Stimulated activated CD4-positive, alpha-beta T cell treated with anti-CD3 and anti-CD28 coated beads, Interleukin-12 subunit alpha, Interleukin-12 subunit beta, amount 100 ng/mL, for 4 hours (primary cell): ENCODE measurements at regions not wholly inside any gene's neighbourhood (a gene's known extent, or its start where the extent isn't known, plus 50 kb on each side); places are given as distances from the start of the nearest gene placed in this dataset.
A peak's percentile ranks its signal among the peaks of the same experiment; 100 is the strongest.

Experiments
- DNase-seq: peaks from one replicate; pipeline ENCODE4 v3.0.0-alpha.2; 2020

DNA sequence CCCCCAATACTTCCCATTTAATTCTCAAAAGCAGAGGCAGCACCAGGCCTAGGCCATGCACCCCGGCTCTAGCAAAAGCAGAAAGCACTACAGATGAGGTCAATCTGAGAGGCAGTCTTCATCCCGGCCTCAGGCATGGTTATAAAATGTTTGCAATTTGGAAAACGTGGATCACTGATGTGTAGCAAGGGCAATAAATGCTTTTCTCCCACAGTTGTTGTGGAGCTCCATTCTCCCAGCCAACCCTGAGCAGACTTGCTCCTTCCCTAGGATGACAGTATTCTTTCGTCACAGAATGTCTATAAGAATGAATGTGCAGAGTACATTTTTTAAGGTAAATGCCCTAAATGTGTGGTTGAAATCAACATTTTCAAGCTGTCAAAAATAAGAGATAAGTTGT is 157.3 kb upstream of the DAPK1 start:
- DNase-seq = no peak

DNA sequence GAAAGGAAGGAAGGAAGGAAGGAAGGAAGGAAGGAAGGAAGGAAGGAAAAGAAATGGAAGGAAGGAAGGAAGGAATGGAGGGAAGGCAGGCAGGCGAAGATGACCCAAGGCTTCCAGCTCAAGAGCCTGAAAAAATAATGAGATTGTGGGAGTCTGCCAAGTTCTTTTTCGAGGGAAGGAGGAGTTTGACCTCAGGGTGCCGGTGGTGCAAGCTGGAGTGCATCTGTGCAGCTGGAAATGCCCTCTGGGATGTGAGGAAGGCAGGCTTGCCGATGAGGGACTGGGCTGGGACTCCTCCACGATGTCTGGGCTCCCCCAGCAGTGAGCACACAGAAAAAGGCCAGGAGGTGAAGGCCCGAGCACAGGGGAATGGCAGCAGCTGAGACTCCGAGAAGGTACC is 154.9 kb upstream of the DAPK1 start:
- DNase-seq = no peak

DNA sequence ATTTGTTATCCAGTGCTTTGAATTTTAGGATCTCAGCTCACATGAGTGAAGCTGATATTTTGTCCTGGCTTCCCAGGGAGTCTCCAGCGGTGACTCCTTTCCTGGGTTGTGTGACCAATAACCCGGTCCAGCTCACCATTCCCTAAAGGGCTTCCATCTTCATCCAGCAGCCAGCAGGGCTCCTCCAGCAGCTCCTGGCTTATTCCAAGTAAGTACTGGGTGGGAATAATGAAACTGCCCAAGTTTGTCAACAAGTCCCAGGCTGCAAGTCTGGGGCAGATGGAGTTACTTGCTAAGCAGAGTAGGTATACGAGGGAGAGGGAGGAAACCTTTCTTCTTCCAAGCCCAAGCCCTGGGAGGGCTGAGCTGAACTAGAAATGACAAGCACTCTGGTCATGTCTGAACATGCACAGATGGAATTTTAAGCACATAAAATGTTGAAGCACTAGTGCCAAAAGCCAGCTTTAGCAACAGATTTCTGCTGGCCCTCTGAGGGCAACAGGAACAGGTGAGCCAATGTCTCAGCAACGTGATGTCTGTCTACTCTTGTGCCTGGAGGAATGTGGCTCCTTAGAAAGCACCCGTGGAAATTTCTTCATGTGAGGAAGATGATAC is 153.7 kb upstream of the DAPK1 start:
- no peak for DNase-seq

DNA sequence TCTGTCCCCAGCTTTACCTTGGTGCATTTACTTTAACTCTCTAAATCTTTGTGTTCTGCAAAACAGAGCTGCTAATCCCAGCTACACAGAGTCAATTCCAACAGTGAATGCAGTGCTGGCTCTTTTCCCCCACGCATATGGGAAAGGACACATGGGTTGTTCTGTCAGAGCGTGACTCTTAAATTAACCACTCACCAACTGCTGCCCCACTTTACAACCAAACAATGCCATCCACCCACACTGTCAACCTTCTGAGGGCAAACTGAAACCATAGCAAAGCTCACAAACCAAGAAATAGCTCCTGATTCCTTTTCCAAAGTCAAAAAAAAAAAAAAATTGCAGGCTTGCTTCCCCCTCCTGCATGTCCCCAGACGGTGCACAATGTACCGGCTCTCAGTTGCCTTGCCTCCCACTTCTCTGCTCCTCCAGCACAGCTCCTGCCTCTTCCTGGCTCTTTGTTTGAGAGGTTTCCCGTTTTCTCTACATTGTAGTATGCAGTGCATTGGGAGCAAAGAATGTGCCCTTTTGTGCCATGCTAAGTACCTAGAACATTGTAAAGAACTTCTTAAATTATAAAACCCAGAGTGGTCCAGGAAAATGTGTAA is 151.5 kb upstream of the DAPK1 start:
- DNase-seq = no peak

DNA sequence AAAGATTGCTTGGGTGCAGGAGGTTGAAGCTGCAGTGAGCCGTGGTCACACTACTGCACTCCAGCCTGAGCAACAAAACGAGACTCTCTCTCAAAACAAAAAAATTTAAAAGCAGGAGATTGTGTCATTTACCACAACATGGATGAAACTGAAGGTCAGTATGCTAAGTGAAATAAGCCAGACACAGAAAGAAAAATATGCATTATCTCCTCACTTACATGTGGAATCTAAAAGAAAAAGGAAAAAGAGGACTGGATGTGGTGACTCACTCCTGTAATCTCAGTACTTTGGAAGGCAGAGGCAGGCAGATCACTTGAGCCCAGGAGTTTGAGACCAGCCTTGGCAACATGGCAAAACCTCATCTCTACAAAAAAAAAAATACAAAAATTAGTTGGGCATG is 146.8 kb upstream of the DAPK1 start:
- DNase-seq = no peak

DNA sequence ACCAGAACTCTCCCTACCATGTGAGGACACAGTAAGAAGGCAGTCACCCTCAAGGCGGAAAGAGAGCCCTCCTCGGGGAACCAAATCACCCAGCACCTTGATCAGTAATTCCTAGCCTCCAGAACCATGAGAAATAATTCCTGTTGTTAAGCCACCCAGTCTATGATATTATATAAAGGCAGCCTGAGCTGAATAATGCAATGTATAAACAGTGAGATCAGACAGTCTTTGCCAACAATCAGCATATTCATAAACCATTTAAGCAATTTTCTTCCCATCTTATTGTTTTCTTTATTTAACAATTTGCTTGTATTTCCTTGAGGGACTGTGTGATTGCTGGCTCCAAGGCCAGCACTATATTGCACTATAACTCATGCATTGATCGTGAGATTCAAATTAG is 144.4 kb upstream of the DAPK1 start:
- DNase-seq = no peak

DNA sequence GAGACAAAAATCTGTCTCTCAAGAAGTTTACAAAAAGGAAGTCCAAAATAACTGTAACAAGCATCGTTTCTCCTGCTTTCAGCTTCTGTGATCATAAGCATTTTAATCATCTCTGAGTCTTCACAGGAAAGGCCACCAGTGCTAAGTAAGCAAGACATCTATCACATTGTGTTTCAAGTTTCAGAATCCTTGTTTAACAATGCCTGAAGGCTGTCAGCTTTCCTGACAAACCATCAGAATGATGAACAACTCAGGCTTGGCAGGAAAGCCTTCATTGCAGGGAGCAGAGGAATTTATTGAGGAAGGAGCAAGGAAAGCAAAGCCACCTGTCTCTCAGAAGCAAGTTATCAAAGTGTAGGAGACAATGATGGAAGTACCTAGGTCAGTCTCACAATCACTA is 143.5 kb upstream of the DAPK1 start:
- DNase-seq = no peak

DNA sequence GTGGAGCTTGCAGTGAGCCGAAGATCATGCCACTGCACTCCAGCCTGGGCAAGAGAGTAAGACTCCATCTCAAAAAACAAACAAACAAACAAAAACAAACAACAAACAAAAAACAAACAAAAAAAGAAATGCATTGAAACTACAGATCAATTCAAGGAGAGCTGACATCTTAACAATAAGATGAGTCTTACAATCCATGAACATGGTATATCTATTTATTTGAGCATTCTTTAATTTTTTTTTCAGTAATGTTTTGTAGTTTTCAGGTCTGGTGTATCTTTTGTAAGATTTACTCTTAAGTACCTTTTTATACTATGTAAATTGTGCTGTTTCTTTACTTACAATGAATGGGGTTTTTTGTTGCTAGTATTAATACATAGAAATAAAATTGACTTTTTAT is 140.1 kb upstream of the DAPK1 start:
- no peak for DNase-seq

DNA sequence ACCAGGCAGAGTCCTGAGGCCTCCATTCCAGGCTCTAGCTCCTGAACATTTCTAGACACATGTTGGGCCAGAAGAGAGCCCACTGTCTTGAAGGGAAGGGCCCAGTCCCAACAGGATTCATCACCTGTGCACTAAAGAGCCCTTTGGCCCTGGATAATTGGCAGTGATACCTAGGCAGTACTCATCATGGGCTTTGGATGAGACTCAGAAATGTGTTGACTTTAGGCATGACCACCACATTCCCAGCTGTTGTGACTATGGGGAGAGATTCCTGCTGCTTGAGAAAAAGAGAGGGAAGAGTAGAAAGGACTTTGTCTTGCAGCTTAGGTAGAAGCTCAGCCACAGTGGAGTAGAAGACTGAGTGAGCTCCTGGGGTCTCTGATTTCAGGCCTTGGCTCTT is 138.4 kb upstream of the DAPK1 start:
- DNase-seq = no peak

DNA sequence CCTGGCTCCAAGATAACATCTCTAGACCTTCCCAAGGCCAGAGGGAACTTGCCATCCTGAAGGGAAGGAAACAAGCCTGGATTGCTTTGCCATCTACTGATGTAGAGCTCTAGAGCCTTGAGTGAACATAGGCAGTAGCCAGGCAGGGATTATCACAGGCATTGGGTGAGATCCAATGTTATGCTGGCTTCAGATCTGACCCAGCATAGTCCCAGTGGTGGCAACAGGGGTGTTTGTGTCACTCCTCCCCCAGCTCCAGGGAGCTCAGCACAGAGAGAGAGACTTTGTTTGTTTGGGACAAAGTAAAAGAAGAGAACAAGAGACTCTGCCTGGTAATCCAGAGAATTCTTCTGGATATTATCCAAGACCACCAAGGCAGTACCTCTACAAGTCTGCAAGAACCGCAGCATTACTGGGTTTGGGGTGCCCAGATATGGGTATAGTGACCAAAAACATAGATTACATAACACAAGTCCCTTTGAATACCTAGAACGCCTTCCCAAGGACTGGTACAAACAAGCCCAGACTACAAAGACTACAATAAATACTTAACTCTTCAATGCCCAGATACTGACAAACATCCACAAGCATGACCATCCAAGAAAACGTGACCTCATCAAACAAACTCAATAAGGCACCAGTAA is 137.6 kb upstream of the DAPK1 start:
- no peak for DNase-seq

DNA sequence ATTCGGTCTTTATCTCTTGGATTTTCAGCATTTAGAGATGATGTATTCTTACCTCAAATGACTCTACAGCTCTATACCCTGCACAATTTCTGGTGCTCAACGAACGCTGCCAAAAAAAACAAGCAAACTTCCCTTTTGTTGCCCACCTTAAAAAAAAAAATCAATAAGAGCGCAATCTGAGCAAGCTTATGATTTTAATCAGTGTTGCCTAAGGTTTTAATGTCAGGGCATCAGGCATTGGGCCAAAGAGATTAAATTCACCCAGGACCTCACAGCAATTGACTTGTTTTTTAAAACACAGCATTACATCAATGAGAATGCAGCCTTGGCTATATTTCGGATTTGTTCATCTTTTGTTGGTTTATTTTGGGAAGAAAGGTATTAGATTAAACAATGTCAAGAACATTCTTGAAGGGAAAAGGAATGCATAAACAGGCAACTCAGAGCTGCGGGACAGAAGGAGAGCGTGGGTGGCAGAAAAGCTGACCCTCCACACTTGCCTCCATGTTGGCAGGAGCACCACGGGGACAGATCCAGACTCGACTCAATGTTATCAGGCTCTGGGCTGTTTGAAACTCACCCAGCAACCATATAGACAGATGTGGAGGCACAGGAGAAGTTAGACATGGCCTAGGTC is 127.5 kb upstream of the DAPK1 start:
- DNase-seq = no peak

DNA sequence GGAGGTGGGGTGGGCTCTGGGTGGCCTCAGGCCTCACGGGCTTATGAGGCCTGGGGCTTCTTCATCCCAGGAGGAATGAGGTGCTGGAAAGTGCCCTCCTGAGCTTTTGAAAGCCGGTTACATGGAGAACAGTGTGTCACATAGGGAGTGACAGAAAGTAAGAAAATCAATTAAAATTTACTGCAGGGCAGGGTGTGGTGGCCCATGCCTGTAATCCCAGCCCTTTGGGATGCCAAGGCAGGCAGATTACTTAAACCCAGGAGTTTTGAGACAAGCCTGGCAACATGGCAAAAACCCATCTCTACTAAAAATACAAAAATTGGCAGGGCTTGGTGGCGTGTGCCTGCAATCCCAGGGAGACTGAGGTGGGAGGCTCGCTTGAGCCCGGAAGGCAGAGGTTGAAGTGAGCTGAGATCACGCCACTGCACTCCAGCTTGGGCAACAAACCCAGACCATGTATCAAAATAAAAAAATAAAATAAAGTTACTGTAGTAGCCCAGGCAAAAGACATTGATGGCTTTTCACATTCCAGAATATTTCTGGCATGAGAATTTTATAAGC is 125.8 kb upstream of the DAPK1 start:
- no peak for DNase-seq

DNA sequence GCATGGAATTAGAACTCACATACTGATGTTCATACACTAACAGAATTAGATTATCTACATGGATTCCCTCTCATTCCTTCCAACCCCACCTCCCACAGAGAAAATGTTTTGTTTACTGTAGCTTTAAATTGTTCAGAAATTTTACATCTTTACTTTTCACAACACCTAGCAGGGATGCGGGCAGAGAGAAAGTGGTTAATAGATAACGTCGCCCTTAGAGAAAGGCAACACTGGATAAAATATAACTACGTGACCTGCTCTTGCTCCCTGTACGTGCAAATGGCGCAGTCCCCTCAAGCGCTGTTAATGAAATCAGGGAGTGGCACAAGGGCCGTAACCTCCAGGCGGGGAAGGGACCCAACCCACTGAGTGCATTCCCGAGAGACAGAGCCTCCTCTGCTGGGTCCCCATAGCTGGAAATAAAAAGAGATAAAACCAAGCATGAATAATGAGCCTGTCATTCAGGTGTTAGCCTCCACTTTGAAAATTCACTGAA is 125.3 kb upstream of the DAPK1 start:
- DNase-seq = no peak

DNA sequence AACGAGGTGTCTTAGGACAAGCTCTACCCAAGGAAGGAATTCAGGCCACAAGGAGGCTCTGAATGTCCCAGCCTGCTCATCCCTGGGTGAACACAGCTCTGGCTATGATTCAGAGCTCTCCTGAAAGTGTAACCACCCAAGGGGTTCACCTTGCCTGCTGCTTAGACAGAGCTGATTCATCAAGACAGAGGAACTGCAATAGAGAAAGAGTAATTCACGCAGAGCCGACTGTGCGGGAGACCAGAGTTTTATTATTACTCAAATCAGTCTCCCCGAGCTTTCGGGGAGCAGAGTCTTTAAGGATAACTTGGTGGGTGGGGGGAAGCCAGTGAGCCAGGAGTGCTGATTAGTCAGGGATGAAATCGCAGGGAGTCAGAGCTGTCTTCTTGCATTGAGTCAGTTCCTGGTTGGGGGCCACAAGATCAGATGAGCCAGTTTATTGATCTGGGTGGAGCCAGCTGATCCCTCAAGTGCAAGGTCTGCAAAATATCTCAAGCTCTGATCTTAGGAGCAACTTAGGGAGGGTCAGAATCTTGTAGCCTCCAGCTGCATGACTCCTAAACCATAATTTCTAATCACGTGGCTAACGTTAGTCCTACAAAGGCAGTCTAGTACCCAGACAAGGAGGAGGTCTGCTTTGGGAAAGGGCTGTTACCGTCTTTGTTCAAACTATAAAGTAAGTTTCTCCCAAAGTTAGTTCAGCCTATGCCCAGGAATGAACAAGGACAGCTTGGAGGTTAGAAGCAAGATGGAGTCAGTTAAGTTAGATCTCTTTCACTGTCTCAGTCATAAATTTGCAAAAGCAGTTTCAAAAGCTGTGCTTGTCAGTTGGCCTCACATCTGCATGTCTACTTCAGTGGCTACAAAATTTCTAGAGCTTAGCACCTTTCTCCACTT is 123.4 kb upstream of the DAPK1 start:
- DNase-seq = peak; percentile 0

DNA sequence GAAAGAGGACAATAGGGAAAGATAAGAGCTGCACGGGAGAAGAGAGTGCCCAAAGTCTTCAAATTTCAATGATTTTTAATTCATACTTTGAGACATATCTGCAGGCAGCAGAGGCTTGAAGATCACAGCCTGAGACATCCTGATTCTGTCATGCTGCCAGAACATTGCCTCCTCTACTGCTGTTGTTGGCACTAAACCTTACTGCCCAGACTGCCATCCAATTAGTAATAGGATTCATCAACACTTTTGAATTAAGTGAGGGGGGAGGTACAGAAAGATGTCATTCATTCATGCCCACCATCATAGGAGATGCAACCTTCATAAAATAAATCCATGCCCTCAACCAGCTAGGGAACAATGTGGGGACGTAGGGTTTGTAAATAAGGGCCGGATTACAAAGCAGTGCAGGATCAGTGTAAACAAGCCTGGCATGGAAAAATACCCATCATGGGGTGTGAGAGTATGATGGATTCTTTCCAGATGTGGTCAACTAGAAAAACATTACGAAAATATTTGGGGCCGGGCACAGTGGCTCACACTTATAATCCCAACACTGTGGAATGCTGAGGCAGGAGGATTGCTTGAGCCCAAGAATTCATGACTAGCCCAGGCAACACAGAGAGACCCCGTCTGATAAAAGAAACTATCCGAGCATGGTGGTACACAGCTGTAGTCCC is 122.1 kb upstream of the DAPK1 start:
- DNase-seq = no peak

DNA sequence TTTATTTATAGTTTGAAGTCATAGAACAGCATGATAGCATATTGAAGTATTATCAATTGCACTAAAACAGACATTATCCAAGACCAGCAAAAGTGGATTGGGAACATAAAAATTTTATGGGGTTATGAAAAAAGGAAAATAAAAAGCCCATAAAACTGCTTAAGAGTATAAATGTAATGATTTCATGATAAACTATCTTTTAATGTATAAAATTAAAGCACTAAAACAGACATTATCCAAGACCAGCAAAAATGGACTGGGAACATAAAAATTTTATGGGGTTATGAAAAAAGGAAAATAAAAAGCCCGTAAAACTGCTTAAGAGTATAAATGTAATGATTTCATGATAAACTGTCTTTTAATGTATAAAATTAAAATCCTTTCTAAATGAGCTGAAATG is 119.0 kb upstream of the DAPK1 start:
- DNase-seq = no peak

DNA sequence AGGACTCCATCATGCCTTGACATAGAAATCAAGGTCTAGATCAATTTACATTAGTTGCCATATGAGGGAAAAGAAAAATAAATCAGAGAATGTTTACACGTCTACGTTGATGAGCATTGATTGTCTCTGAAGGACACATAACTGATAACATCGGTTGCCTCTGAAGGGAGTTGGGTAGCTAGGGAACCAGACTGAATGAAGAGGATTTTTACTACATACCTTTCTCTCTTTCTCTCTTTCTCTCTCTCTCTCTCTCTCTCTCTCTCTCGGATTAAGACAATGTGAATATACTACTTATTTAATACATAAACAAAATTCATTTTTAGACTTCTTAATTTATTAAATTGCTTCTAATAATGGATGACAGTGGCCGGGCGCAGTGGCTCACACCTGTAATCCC is 118.4 kb upstream of the DAPK1 start:
- no peak for DNase-seq

DNA sequence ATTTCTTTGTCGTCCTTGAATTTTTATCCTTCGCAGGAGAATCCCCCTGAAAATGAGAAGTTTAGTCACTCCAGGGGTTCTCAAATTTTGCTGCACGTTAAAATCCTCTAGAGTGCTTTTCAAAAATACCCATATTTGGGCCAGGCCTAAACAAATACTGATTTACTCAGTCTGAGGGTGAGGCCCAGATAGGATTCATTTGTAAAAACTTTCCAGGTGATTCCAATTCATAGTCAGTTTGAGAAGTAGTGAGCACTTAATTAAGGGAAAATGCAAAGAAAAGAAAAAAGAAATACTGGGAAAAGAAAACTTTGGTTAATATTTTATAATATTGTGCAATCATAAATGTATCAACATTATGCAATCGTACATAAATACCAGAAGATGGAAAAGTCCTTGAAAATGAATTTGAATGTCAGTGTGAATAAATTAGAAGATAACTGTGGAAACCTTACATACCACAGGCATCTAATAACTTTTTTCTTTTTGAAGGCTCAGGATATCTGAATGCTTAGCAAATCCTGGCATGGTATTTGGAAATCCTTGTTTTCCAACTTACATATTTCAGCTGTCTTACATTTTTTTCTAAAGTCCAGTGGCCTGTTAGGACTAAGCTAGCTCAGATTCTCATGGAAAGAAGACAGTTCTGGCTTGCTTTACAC is 116.5 kb upstream of the DAPK1 start:
- DNase-seq = no peak

DNA sequence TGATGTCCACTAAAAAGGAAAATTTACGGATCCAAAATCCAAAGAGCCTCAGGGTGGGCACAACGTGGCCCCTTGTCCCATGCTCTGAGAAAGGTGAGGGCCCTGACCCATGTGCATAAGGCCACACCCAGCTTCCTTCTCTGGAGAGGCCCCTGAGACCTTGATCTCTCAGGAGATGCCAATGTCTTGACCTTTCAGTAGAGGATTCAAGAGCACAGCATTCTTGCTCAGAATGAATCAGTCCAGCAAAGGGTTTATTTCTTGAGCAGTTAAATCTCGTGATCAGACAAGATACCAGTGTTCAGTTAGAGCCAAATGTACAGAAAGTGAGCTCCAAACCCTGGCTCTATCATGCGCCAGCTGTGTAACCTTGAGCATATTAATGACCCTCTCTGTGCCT is 115.9 kb upstream of the DAPK1 start:
- no peak for DNase-seq

DNA sequence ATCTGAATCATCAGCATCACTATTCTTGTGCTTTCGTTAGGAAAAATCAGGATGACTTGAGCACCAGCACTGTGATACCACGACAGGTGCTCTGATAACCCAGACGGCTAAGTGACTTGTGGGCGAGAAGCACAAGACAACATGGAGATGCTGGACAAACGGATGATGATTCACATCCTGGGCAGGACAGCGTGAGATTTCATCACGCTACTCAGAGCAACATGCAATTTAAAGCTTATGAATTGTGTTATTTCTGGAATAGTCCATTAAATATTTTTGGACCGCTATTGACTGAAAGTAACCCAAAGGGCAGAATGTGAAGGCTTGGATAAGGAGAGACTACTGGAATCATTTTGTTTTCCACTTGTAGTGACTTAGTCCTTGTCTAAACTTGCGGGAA is 114.8 kb upstream of the DAPK1 start:
- no peak for DNase-seq

DNA sequence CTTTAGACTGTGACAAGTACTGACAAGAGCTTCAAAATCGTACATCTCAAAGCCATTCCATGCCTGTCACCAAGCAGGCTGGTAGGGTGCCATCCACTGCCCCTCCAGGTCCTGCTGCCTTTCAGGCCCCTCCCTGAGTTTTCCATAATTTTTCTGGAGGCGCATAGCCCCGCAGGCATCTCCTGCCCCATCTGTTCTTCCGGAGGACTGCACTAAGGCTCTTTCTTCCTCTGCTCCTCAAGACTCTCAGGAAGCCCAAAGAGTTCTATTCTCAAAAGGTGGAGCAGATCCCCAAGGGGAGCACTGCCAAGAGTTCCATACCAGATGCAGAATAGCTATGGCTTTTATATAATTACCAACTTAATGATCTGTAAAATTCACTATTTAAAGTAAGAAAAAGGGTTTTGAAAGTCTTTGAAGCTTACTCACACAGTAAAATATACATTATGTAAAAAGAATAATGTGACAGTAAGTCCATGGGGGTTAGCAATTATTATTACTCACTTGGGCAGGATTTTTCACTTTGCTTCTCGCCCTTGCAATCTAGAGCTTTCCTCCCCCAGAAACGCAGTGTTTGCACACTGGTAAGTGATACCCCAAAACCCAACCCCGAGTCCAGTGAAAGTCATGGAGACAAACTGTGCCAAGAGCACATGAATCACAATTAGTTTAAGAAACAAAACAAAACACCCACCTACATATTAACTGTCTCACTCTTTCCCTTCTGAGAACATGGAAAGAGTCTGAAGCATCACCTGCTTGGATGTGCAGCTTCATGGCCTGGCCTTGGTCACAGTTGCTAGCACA is 114.1 kb upstream of the DAPK1 start:
- DNase-seq = no peak
